GM21381 (cell line): ENCODE measurements at regions not wholly inside any gene's neighbourhood (a gene's known extent, or its start where the extent isn't known, plus 50 kb on each side); places are given as distances from the start of the nearest gene placed in this dataset.
"Not testable (repeated sequence)": the region's sequence is repeated elsewhere in the genome, so short reads cannot be mapped to it uniquely, and the experiment has no call there.

ENCODE experiments used
- ATAC-seq: cut with Tn5 transposase; IDR thresholded peaks from one replicate; pipeline ENCODE4 v1.9.1; 2021; ENCODE audit warnings: mild to moderate bottlenecking, moderate library complexity; ENCODE audit not compliant: unreplicated experiment

DNA sequence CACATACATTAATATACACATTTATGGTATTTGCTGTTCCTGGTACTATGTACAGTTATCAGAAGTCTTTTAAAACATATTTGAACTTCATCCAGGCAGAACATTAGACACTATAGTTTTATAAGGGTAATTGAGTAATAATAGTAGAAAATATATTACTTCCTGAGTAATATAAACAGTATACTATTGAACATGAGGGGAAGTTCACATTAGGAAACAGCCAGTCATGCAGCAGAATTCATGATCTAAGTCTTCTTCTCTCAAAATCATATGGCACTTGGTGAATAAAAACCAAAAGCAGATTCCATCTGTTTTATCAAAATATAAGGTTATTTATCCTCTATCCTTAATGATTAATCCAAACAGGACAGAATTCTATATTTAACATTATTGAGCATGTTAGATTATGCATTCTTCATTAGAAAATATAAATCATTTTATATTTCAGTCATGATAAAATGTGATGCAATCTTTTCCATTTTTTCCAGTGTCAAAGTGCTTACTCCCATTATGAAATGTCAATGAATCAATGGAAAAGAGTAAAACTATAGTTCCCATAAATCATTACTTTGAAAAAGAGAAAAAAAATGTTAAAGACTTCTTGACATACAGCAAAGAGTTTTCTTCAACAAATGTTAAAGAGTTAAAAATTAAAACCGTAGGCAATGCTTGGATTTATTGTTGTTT lies 584.3 kb upstream of the TUSC1 start:
- ATAC-seq = no peak

DNA sequence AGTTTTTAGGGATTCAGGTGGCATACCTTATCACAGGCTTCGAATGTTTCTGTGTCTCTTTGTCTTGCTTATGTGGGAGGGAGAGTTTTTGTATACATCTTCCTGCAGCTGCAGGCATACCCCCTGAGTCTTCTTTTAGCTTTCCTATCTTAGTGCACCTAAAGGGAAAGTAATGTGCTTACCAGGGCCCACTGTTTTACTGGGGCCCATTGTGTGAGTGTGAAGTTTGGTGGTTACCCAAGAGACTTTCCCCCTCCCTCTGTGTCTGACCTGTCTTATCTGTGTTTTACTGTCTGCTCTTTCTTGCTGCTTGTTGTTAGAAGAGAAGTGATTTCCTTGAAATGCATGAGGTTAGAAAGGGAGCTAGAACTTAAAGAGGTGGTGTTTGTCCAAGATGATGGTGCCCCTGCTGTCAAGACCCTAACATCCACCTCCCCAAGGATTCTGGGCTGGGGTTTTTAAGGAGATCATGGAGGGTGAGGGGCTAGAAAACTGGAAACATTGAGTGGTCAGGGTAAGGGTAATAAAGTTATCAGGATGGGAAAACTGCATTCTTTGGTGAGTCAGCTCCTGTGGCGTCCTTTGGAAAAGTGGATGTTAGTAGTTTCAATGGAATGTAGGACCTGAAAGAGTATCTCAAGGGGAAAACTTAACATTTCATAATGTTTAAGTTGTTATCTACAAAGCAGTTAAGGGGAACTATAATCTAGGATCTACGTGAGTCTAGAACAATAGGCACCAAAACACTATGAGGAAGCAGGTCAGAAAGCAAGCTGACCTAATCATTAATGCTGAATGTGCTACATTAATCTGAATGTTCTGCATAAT lies 583.5 kb upstream of the TUSC1 start:
- ATAC-seq = no peak

DNA sequence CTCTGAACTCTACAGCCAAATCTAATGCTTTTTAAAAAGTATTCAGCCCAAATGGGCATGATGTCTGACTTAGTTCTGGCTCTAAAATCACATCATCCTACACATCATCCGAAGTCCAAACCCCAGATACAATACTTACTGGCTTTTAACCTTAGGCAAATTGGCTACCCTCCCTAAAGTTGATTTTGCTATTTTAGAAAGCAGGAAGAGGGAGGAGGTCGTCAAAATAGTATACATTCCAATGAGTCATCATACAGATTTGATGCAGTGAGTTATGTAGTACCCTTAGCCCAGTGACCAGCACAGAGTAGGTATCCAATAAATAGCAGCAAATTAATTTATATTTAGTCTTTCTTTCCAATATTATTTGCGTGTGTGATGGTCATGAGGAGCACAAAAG lies 582.0 kb upstream of the TUSC1 start:
- no peak for ATAC-seq

DNA sequence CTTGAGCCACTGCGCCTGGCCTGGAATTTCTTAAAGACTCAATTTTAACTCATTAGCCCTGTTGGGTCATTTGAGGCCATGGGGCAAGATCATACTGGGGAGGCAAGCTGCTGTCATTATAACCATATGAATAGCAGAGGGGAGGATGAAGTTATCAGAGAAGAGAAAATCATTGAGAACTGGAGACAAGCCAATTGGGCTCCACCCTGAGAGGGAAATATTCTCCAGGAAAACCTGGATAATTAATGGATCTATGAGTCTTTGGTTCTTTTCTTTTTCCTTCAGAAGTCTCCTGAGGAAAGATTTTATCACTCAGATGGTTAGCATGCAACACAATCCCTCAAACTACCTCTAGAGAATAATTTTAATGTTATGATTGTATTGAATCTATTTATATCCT lies 569.6 kb upstream of the TUSC1 start:
- no peak for ATAC-seq

DNA sequence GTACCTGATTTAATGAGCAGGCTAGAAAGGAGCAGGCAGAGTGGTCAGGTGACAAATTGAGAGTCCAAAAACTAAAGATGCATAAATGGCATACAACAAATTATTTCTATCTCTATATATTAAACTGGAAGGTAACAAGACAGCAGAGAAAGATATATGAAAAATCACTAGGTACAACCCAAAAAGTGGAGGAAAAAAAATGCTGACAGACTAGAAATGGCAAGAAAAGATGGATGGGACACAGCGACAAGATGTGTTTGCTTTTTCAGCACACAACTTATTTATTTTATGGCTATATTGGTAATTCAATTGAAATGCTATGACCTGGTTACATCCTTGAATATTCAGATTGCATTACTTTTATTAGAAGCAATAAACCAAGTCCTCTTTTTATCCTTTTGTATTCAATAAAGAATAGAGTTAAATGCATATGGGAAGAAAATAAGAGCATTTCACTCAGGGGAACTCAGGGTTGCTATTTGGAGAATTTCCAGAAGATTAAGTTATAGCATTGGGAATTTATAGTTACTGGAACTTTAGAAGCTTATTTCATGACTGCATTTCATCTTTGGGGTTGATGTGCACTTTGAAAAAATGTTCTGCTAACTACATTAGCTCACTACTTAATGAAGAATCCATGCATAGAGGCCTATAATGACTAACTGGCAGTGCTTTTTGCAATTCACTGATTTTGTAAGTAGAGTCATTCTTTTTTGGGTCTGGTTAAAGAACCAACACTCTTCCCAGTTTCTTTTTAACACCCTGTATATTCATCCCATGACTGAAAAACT lies 566.6 kb upstream of the TUSC1 start:
- ATAC-seq = no peak

DNA sequence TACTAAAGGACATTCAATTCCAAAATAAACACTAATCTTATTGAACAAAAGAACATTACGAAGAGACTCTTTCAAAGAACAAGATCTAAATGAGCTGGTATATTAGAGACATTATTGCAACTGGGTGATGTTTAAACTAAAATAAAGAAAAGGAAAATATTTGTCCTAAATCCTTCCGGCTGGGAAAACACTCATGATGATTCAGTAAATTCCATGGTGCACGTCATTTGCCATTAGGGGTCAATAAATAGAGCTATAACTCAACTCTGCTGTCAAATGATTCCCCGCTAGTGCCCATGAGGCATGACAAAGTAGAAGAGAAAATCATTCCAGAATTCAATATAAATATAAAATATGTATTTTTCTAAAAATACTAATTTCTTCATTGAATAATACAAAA lies 565.5 kb upstream of the TUSC1 start:
- no peak for ATAC-seq

DNA sequence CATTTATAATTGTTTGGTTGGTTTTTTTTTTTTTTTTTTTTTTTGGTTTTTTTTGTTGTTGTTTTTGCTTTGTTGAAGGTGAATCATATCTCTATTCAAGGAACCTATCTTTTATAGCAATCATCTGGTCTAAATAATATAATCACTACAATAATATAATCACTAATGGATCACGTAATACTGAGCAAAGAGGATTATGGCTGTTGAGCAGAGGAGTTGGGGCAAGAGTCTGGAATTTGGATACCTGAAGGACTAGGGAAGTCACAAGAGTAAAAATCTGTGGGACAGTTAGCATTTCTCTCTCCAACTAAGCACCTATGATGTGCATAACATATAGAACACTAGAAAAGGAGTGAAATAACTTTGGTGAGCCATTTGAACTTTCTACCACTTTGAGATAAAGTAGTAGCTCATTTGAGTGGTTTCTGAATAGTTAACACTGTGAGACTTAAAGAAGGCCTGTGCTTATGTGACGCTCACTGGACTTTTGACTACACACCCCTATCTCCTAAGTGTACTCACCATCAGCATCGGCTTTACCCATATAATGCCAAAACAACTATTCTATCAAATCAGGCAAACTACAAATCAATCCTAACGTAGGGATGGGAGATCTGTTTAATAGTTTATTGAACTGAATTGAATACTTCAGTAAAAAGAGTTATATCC lies 564.9 kb upstream of the TUSC1 start:
- ATAC-seq = no peak

DNA sequence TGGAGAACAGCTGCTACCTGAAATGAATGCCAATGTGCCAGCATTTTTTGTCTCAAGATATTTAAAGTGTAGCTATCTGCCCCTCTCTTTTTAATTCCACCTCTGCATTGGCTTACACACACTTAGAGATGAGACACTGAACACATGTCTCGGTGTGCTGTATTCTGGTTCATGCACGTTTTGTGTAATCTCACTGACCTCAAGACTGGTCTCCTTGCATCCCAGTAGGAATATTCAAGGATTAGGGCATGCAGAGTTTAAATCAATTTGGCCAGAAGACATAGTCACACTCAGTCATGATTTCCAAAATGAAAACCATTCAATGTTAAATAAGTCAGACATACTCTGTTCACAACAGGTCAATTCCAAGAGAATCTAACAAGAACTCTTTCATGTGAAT lies 561.8 kb upstream of the TUSC1 start:
- ATAC-seq = no peak

DNA sequence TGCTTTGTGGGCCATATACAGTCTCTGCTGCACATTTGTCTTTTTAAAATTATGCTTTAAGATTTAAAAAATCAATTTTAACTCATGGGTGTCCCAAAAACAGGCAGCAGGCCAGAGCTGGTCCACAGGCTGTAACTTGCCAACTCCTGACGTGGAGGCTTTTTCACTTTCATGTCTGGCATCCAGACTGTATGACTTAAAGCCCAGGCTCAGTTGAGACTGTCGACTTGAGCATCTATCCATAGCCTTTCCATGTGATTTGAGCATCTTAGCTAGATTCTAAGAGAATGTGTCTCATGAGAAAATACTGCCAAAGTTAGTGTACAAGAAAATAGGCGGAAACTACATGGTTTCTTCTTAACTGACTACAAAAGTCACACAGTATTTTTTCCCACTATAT lies 559.0 kb upstream of the TUSC1 start:
- no peak for ATAC-seq

DNA sequence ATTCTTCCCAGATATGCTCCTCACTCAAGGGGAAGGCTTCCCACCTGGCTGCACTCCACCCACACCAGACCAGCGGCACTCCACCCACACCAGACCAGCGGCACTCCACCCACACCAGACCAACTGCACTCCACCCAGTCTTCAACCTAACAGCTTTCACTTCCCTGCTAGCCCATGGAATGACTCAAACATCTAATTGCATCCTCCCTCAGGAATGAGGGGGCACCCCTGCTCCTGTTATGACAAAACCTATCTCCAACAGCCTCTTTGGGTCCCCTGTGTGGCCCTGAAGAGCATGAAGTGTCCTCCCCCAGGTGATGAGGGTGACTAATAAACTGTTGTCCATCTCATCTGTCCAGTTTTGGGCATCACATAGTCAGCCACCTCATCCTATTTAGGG lies 556.6 kb upstream of the TUSC1 start:
- ATAC-seq = no peak

DNA sequence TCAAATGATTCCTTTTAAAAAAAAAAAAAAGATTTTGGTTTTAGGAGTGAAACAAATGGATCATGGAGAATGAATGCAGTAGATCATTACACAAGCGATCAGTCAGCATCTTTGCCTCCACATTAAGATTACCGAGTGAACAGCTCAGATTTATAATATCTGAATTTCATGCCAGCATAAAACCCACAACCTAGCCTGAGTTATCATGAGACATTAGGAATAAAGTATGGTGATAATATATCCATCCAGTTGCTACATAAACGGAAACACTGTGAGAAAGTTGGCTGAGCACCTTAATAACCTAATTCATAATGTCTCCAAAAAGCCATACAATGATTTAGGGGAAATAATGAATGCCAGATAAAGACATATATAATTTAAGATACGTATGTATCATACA lies 553.1 kb upstream of the TUSC1 start:
- no peak for ATAC-seq

DNA sequence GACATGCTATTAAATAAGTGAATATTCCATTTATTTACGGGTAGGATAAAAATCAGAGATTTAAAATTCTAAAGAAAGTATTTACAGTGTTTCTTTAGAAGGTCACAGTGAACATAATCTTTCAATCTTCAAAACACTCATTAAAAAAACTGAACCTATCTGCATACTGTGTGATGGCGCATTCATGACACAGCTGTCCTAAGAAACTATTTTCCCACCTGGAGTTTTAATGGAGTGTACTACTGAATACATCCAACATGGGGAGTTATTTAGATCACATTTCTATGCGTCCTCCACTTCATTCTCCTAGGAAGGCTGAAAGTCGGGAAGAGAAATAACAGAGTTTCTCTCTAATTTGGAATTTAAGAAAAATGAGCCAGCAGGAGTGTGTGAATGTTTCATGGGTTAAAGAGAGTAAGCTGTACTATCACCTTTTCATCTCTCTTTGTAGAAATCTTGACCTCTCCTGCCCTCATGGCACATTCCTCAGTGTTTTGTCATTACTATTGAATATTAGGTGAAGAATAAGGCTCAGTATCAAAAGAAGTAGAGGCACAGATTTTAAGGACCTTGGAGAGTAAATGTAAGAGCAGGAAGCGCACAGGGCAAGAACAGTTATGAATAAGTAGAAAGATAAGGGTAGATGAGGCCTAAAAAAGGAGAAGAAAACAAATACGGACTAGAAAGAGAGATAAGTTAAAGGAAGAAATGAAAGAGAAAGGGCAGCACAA lies 551.2 kb upstream of the TUSC1 start:
- ATAC-seq = no peak

DNA sequence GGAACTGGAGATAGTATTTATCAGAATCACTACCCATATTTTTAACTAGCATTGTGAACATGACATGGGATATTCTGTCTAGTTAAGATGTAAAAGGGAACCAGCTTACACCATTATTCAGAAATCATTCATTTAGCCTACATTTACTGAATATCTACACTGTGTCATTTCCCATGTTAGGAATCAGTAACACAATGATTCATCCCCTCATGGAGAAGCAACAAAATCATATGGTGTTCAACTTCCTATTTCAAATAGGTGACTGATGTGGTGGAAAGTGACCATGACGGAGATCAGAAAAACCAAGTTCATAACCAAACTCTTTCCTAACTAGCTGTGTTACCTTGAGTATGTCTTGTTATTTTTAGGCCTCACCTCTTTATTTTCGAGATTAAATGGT lies 550.0 kb upstream of the TUSC1 start:
- no peak for ATAC-seq

DNA sequence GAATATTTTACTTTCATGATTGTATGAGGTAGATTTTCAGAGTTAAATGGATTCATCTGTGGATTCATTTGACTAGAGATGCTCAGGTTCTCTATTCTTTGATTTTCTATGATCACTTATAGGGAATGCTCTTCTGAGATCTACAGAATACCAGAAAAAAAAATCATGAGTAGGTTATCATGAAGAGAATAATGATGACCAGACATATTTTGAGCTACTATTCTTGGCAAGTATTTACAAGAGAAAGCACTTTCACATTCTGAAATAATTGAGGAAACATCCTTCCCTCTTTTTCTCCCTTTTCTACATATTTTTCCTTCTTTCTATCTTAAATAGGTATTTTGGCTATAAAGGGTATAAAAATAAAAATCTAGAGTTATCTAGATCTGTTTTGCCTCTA lies 543.0 kb upstream of the TUSC1 start:
- ATAC-seq = no peak

DNA sequence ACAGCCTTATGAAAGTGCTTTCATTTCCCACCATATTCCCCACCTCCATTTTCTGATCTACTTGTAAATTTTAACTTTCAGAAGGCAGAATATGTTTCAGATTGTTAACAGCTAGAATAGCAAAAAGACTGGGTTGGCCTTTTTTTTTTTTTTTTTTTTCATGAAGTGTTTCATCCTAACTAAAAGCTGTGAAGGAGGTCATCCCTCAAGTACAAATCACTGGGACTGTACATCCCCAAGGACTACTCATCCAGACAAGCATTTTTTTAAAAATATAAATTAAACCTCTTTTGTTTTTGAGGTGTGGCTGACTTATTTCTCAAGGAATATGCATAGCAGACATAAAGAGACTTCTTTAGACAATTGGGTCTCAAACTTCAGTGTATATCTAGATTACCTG lies 542.1 kb upstream of the TUSC1 start:
- no peak for ATAC-seq

DNA sequence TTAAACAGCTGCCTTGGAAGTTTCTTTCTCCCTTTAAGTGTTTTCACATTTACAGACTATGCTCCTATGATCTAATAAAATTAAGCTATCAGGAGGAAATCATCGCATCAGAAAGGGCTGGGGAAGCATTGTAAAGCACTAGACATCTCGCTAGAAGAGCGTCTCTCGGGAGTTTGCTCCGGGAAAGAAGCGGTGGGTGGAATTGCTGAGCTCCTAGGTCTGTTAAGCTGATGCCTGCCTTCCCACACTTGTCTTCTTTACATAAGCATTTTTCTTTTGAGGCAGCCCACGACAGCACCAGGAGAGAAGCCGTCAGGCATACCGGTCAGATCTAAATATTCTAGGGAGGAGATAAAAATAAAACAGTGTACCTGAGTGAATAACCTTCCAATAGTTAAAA lies 541.7 kb upstream of the TUSC1 start:
- ATAC-seq = no peak

DNA sequence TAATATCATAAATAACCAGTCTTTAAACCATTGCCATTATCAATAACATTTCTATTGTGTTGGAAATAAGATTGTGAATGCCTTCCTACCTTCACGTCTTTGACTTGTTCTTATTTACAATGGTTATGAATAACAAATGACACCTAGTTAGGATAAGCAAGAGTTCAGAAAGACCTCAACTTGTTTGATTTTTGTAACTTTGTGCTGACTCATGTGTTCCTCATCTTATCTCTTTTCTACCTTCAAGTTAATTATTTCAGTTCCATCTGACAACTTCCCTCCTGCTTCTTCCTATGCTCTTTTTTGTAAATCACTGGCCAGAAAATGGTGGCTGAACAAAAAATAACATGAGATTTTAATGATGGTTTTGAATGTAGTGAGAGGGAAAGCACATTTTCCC lies 538.5 kb upstream of the TUSC1 start:
- no peak for ATAC-seq

DNA sequence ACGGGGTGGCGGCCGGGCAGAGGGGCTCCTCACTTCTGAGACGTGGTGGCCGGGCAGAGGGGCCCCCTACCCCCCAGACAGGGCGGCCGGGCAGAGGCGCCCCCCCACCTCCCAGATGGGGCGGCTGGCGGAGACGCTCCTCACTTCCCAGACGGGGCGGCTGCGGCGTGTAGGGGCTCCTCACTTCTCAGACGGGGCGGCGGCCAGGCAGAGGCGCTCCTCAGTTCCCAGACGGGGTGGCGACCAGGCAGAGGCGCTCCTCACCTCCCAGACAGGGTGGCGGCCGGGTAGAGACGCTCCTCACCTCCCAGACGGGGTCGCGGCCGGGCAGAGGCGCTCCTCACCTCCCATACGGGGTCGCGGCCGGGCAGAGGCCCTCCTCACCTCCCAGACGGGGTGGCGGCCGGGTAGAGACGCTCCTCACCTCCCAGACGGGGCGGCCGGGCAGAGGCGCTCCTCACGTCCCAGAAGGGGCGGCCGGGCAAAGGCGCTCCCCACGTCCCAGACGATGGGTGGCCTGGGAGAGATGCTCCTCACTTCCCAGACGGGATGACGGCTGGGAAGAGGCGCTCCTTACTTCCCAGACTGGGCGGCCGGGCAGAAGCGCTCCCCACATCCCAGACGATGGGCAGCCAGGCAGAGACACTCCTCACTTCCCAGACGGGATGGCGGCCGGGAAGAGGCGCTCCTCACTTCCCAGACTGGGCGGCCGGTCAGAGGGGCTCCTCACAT lies 536.6 kb upstream of the TUSC1 start:
- not testable (repeated sequence) for ATAC-seq

DNA sequence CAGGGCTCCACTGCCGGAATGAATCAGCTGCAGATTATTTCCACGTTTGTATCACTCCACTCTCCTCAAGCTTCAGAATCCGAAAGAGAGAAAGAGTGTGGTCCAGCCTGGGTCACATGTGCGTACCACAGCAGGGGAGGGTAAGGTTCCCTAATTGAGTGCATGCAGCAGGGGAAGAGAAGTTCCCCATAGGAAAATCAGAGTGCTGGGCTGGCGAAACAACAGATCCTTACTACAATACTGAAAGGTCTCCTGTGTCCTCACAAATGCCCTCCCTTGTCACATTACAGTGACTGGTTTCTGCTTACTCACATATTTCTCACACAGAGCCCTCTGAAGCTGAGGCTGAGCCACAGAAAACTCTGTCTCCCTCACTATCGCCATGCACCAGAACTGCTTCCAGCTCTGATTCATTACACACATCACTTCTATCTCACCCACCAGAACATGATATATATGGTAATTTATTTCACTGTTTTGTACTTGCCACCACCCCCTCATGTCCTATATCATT lies 532.2 kb upstream of the TUSC1 start:
- ATAC-seq = no peak

DNA sequence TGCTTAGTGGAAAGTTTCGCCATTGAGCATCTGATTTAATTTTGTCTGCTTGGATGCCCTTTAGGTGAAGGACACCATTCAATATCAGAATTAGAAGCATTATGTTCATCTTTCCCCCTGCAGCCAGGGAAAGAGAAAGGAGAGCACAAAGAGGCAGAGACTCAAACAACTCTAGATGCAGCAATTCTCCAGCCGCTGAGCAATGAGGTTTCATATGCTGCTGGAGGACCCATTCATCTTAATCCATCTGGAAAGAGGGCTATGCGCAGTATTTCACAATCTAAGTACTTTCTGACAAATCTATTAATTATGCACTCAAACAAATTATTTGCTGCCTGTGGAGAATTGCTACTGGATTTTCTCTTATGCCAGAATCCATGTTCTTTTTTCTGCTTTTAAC lies 527.0 kb upstream of the TUSC1 start:
- no peak for ATAC-seq
